Lower leg skin (tissue), 3 donors: ENCODE measurements at regions not wholly inside any gene's neighbourhood (a gene's known extent, or its start where the extent isn't known, plus 50 kb on each side); places are given as distances from the start of the nearest gene placed in this dataset.

Source experiments
- CTCF ChIP-seq, 3 donors: fragments of 450-650 bp; IDR thresholded peaks; one replicate each; pipeline ENCODE4 v1.5.1; 2016; ENCODE audit warnings: antibody characterized with exemption in 3 of 3, mild to moderate bottlenecking in 3 of 3, moderate library complexity in 2 of 3
- POLR2A ChIP-seq, 2 donors: fragments of 450-650 bp; IDR thresholded peaks; one replicate each; pipeline ENCODE4 v1.6.1; 2016 to 2017; ENCODE audit warnings: antibody characterized with exemption in 2 of 2, mild to moderate bottlenecking in 1 of 2, moderate library complexity in 1 of 2

GRCh38 chr1:96581772-96582171 lies 139.8 kb upstream of the PTBP2 start:
- TF ChIP-seq POLR2A (IDR thresholded peaks at IDR 0.05) (no peak), CTCF (IDR thresholded peaks at IDR 0.05) (no peak)
